Trophoblast cell (in vitro differentiated cells and primary cell): ENCODE measurements at regions not wholly inside any gene's neighbourhood (a gene's known extent, or its start where the extent isn't known, plus 50 kb on each side); places are given as distances from the start of the nearest gene placed in this dataset.

Source experiments
- DNase-seq, 2 donors: peaks; one replicate each; pipeline ENCODE4 v3.0.0-alpha.2; 2016
- H2AFZ ChIP-seq: 2 replicates; pipeline ENCODE4 v1.6.1; 2013; ENCODE audit warnings: low read length, moderate library complexity, mild to moderate bottlenecking; ENCODE audit not compliant: insufficient read depth, poor library complexity
- H2AK5ac ChIP-seq: 2 replicates; pipeline ENCODE4 v1.6.1; 2013; ENCODE audit warnings: mild to moderate bottlenecking, low read length
- H2BK120ac ChIP-seq: 2 replicates; pipeline ENCODE4 v1.6.1; 2013; ENCODE audit warnings: low read length, mild to moderate bottlenecking, moderate library complexity; ENCODE audit not compliant: insufficient read depth, poor library complexity
- H2BK12ac ChIP-seq: 2 replicates; pipeline ENCODE4 v1.6.1; 2013; ENCODE audit warnings: mild to moderate bottlenecking, low read length, moderate library complexity
- H2BK5ac ChIP-seq: 2 replicates; pipeline ENCODE4 v1.6.1; 2013; ENCODE audit warnings: low read length, low read depth, moderate library complexity, mild to moderate bottlenecking; ENCODE audit not compliant: poor library complexity
- H3K14ac ChIP-seq: 2 replicates; pipeline ENCODE4 v1.6.1; 2013; ENCODE audit warnings: mild to moderate bottlenecking, low read length
- H3K18ac ChIP-seq: 2 replicates; pipeline ENCODE4 v1.6.1; 2013; ENCODE audit warnings: mild to moderate bottlenecking, low read length
- H3K23ac ChIP-seq: 2 replicates; pipeline ENCODE4 v1.6.1; 2013; ENCODE audit warnings: low read length
- H3K27ac ChIP-seq: 2 replicates; pipeline ENCODE4 v1.5.1; 2013; ENCODE audit warnings: low read depth, mild to moderate bottlenecking, inconsistent platforms, low read length, moderate library complexity
- H3K27me3 ChIP-seq: 2 replicates; pipeline ENCODE4 v1.6.1; 2013; ENCODE audit warnings: inconsistent platforms, mild to moderate bottlenecking, low read length, moderate library complexity; ENCODE audit not compliant: insufficient read depth
- H3K36me3 ChIP-seq, 2 experiments: 1 replicate in 1 of 2; 2 replicates in 1 of 2; pipeline ENCODE4 v1.6.1; 2013; ENCODE audit warnings: low read length in 2 of 2, mild to moderate bottlenecking in 2 of 2, moderate library complexity in 1 of 2; ENCODE audit not compliant: insufficient read depth in 2 of 2, control insufficient read depth in 1 of 2
- H3K4ac ChIP-seq: 2 replicates; pipeline ENCODE4 v1.6.1; 2013; ENCODE audit warnings: low read depth, mild to moderate bottlenecking, low read length, moderate library complexity
- H3K4me1 ChIP-seq, 2 experiments: 1 replicate in 1 of 2; 2 replicates in 1 of 2; pipeline ENCODE4 v1.6.1; 2013; ENCODE audit warnings: low read length in 2 of 2, mild to moderate bottlenecking in 2 of 2, moderate library complexity in 1 of 2; ENCODE audit not compliant: insufficient read depth in 2 of 2, control insufficient read depth in 1 of 2
- H3K4me2 ChIP-seq: 2 replicates; pipeline ENCODE4 v1.6.1; 2013; ENCODE audit warnings: inconsistent platforms, mild to moderate bottlenecking, low read length, moderate library complexity
- H3K4me3 ChIP-seq: 2 replicates; pipeline ENCODE4 v1.5.1; 2013; ENCODE audit warnings: mild to moderate bottlenecking, low read depth, low read length, inconsistent platforms
- H3K79me1 ChIP-seq: one replicate; pipeline ENCODE4 v1.6.1; 2013; ENCODE audit warnings: low read length
- H3K79me2 ChIP-seq: 2 replicates; pipeline ENCODE4 v1.6.1; 2013; ENCODE audit warnings: low read length, mild to moderate bottlenecking; ENCODE audit not compliant: control insufficient read depth, insufficient read depth, poor library complexity
- H3K9ac ChIP-seq: 2 replicates; pipeline ENCODE4 v1.6.1; 2013; ENCODE audit warnings: mild to moderate bottlenecking, low read length
- H3K9me3 ChIP-seq: 2 replicates; pipeline ENCODE4 v1.6.1; 2013; ENCODE audit warnings: low read depth, mild to moderate bottlenecking, control low read depth, inconsistent platforms, low read length; ENCODE audit not compliant: insufficient read depth
- H4K12ac ChIP-seq: 2 replicates; pipeline ENCODE4 v1.6.1; 2013; ENCODE audit warnings: low read depth, mild to moderate bottlenecking, low read length, moderate library complexity
- H4K8ac ChIP-seq: 2 replicates; pipeline ENCODE4 v1.6.1; 2013; ENCODE audit warnings: low read depth, mild to moderate bottlenecking, low read length, moderate library complexity
- H4K91ac ChIP-seq: one replicate; pipeline ENCODE4 v1.6.1; 2013; ENCODE audit warnings: low read depth, mild to moderate bottlenecking, low read length, moderate library complexity
- WGBS: extraction: QIAGEN DNeasy Blood & Tissue Kit; methylation state at CpG from one replicate; pipeline ENCODE4 v1.1.7; 2013; ENCODE audit warnings: missing lambda C conversion rate; ENCODE audit not compliant: insufficient read length, insufficient coverage; ENCODE audit errors: extremely low coverage; 5-methylcytosine and 5-hydroxymethylcytosine counted together

GRCh38 chr11:36885154-36885553 is 287.1 kb upstream of the RAG2 start:
- peaks cover 3% of the 10 kb centered on the region for H3K9me3 ChIP-seq
- H2AFZ ChIP-seq: no peak overlapping the region
- H3K4me2 ChIP-seq: no peak overlapping the region
- H2BK120ac ChIP-seq: no peak overlapping the region
- H3K27ac ChIP-seq: no peak overlapping the region
- no CpG with 5 or more reads among the region's 3 CpGs for WGBS
- H3K79me2 ChIP-seq: no peaks in the 10 kb centered on the region
- no peaks in the 10 kb centered on the region for H3K79me1 ChIP-seq
- H4K8ac ChIP-seq: no peak overlapping the region
- H3K14ac ChIP-seq: no peak overlapping the region
- no peak overlapping the region for H4K12ac ChIP-seq
- no peak for DNase-seq
- no peak overlapping the region for H3K4ac ChIP-seq
- no peak overlapping the region for H2BK5ac ChIP-seq
- no peak overlapping the region for H2AK5ac ChIP-seq
- no peak overlapping the region for H2BK12ac ChIP-seq
- no peak overlapping the region for H4K91ac ChIP-seq
- no peak overlapping the region for H3K4me3 ChIP-seq
- no peak overlapping the region for H3K9ac ChIP-seq
- H3K36me3 ChIP-seq: no peaks in the 10 kb centered on the region
- H3K18ac ChIP-seq: no peak overlapping the region
- no peak overlapping the region for H3K23ac ChIP-seq
- peaks cover 0 to 4% of the 10 kb centered on the region in 2 experiments for H3K4me1 ChIP-seq
- H3K27me3 ChIP-seq: no peaks in the 10 kb centered on the region

- no peak overlapping the region for H3K18ac ChIP-seq
- WGBS: no CpG with 5 or more reads among the region's 1 CpG
- H2BK120ac ChIP-seq: no peak overlapping the region
- DNase-seq: no peak
- no peak overlapping the region for H2AK5ac ChIP-seq
- H3K9me3 ChIP-seq: peaks cover 3% of the 10 kb centered on the region
- H4K12ac ChIP-seq: no peak overlapping the region
- no peak overlapping the region for H3K4ac ChIP-seq
- no peaks in the 10 kb centered on the region for H3K79me2 ChIP-seq
- no peak overlapping the region for H2AFZ ChIP-seq
- no peak overlapping the region for H3K9ac ChIP-seq
- no peak overlapping the region for H4K91ac ChIP-seq
- H3K79me1 ChIP-seq: no peaks in the 10 kb centered on the region
- H3K4me2 ChIP-seq: no peak overlapping the region
- no peaks in the 10 kb centered on the region for H3K27me3 ChIP-seq
- H3K27ac ChIP-seq: no peak overlapping the region
- H2BK12ac ChIP-seq: no peak overlapping the region
- H4K8ac ChIP-seq: no peak overlapping the region
- H3K23ac ChIP-seq: no peak overlapping the region
- H3K14ac ChIP-seq: no peak overlapping the region
- no peak overlapping the region for H2BK5ac ChIP-seq
- H3K4me1 ChIP-seq: no peaks in the 10 kb centered on the region
- H3K36me3 ChIP-seq: no peaks in the 10 kb centered on the region
- no peak overlapping the region for H3K4me3 ChIP-seq
Observed at GRCh38 chr11:36878737-36879136, 280.7 kb upstream of the RAG2 start.

DNA sequence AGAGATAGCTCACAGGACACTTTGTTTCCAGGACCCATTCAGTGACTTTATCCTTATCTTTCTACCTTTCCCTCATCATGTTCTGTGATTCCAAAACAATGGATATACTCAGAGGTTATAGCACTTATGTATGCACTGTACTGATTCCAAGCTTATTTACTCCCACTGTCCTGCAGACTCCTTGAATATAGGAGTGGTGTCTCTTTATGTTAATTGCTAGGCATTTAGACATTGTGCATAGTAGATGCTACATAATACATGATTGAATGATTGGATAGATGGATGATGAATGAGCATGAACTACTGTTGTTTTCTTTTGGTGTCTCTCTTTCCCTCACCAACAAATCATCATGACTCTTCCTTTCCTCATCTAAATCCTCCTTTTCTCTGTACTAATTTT is 279.1 kb upstream of the RAG2 start:
- H3K4me1 ChIP-seq: no peaks in the 10 kb centered on the region
- H2AK5ac ChIP-seq: no peak overlapping the region
- DNase-seq: no peak
- H3K4me3 ChIP-seq: no peak overlapping the region
- no peak overlapping the region for H3K18ac ChIP-seq
- H2BK12ac ChIP-seq: no peak overlapping the region
- no peak overlapping the region for H2AFZ ChIP-seq
- no peak overlapping the region for H4K8ac ChIP-seq
- no peak overlapping the region for H2BK120ac ChIP-seq
- no peak overlapping the region for H3K23ac ChIP-seq
- no peak overlapping the region for H4K91ac ChIP-seq
- H3K4me2 ChIP-seq: no peak overlapping the region
- H3K14ac ChIP-seq: no peak overlapping the region
- no peaks in the 10 kb centered on the region for H3K36me3 ChIP-seq
- H3K9ac ChIP-seq: no peak overlapping the region
- peaks cover 3% of the 10 kb centered on the region for H3K9me3 ChIP-seq
- H3K27me3 ChIP-seq: no peaks in the 10 kb centered on the region
- no peak overlapping the region for H3K4ac ChIP-seq
- H3K79me2 ChIP-seq: no peaks in the 10 kb centered on the region
- H3K27ac ChIP-seq: no peak overlapping the region
- no peak overlapping the region for H4K12ac ChIP-seq
- H3K79me1 ChIP-seq: no peaks in the 10 kb centered on the region
- H2BK5ac ChIP-seq: no peak overlapping the region

- no peak overlapping the region for H4K91ac ChIP-seq
- no peak overlapping the region for H2BK12ac ChIP-seq
Observed at GRCh38 chr11:36876266-36876665, 278.2 kb upstream of the RAG2 start.

More at GRCh38 chr11:36876266-36876665, 278.2 kb upstream of the RAG2 start:
- H3K18ac ChIP-seq: no peak overlapping the region
- no peak overlapping the region for H3K4me2 ChIP-seq
- no peak overlapping the region for H3K9ac ChIP-seq
- no peaks in the 10 kb centered on the region for H3K9me3 ChIP-seq
- no peaks in the 10 kb centered on the region for H3K36me3 ChIP-seq
- no peak overlapping the region for H2BK120ac ChIP-seq
- no CpG with 5 or more reads among the region's 1 CpG for WGBS
- no peak overlapping the region for H3K23ac ChIP-seq
- H2AK5ac ChIP-seq: no peak overlapping the region
- no peak overlapping the region for H3K14ac ChIP-seq
- no peaks in the 10 kb centered on the region for H3K27me3 ChIP-seq
- H2BK5ac ChIP-seq: no peak overlapping the region
- H4K12ac ChIP-seq: no peak overlapping the region
- H4K8ac ChIP-seq: no peak overlapping the region
- no peak for DNase-seq
- no peak overlapping the region for H3K27ac ChIP-seq
- no peak overlapping the region for H3K4ac ChIP-seq
- H3K4me1 ChIP-seq: no peaks in the 10 kb centered on the region
- no peaks in the 10 kb centered on the region for H3K79me1 ChIP-seq
- H3K79me2 ChIP-seq: no peaks in the 10 kb centered on the region
- H3K4me3 ChIP-seq: no peak overlapping the region
- no peak overlapping the region for H2AFZ ChIP-seq
